ENCODE measurements at regions not wholly inside any gene's neighbourhood (a gene's known extent, or its start where the extent isn't known, plus 50 kb on each side); places are given as distances from the start of the nearest gene placed in this dataset.

DNA sequence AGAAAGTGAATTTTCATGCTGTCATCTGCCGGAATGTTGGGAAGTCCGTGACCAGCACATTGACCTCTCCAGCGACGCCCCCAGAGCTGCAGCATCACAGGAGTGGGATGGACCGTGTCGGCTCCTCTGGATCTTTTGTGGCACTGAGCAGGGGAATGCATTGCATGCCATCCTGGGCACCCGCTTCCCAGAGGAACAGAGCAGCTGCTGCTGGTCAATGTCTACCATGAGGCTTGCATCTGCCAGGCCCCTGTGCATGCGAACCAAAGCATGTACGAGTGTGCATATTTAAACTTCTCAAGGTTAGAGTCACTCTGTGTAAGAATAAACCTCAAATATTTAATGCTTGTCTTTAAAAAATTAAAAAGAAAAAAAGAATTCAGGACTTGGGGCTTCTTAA lies 414.8 kb downstream of the GADD45G start:
- Histone ChIP-seq H3K27me3 (no peaks in the 10 kb centered on the region), H3K4me3 (no peak overlapping the region), H3K27ac (no peak overlapping the region), H3K36me3 (no peaks in the 10 kb centered on the region), H3K9me3 (no peaks in the 10 kb centered on the region), H3K9ac (ENCODE audit: low read depth in 2 of 2, low read length in 2 of 2) (no peak overlapping the region), H3K4me1 (no peaks in the 10 kb centered on the region)
- intact Hi-C loops (cut with DNase I), result no loop called here
- DNase-seq, result no peak
- TF ChIP-seq, protein P1, sequence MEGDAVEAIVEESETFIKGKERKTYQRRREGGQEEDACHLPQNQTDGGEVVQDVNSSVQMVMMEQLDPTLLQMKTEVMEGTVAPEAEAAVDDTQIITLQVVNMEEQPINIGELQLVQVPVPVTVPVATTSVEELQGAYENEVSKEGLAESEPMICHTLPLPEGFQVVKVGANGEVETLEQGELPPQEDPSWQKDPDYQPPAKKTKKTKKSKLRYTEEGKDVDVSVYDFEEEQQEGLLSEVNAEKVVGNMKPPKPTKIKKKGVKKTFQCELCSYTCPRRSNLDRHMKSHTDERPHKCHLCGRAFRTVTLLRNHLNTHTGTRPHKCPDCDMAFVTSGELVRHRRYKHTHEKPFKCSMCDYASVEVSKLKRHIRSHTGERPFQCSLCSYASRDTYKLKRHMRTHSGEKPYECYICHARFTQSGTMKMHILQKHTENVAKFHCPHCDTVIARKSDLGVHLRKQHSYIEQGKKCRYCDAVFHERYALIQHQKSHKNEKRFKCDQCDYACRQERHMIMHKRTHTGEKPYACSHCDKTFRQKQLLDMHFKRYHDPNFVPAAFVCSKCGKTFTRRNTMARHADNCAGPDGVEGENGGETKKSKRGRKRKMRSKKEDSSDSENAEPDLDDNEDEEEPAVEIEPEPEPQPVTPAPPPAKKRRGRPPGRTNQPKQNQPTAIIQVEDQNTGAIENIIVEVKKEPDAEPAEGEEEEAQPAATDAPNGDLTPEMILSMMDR (IDR thresholded peaks at IDR 0.05), result no peak

DNA sequence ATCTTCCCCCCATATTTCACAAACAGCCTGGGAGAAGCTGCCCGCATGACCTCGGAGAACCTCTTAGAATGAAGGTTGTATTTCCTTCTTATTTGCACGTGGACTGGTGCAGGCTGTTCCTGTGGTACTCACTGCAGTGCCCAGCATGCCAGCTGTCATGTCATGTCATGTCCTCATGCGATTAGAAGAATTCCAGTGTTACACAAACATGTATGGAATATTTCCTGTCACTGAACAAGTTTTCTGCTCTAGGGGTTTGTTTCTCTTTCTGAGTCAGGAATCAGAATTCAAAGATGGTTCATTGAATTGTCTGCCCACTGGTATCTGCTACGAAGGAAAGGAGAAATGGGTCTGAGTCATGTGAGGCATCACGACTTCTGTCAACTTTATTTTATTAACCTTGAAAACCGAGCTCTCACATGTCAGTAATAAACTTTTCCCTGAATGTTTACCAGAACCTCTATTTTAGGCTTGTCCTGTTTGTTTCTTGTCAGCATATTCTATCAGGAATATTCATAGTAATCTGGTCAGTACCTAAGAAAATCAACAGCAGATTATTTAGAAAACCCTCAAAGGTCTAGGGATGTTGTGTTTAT lies 415.6 kb downstream of the GADD45G start:
- TF ChIP-seq, protein P1 (IDR thresholded peaks at IDR 0.05), result no peak
- Histone ChIP-seq H3K27me3 (no peaks in the 10 kb centered on the region), H3K36me3 (no peaks in the 10 kb centered on the region), H3K4me3 (no peak overlapping the region), H3K4me1 (no peaks in the 10 kb centered on the region), H3K9me3 (no peaks in the 10 kb centered on the region), H3K27ac (no peak overlapping the region), H3K9ac (ENCODE audit: low read depth in 2 of 2, low read length in 2 of 2) (no peak overlapping the region)
- DNase-seq, result no peak
- intact Hi-C loops (cut with DNase I), result no loop called here

DNA sequence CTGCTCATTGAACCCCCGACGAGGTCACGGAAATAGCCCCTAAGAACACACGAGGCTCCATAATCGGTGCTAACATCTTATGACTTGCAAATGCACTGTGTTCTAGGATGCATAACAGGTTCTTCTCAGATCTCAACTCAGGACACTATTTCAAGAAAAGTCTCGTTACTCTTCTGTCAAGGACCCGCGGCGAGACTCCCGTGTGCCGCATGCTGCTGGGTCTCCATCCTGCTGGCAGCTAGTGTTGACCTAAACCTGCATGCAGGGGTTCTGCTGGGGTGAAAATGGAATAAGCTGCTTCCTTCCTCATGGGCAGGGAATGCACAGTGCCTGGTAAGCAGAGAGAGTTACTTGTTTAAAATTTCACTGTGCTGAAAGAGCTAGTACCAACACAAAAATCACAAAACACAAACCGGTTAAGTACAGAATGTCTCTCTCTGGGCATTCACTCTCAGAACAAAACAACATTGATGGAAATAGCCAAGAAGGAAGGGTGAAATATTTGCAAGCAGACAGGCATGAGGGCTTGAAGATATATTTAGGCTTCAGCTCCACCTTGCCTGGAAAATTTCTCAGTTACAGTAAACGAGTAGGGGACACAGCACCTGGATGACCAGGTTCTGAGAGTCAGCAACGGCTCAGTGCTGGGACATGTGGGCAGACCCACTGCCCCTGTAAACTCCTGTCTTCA lies 416.5 kb downstream of the GADD45G start:
- no peak overlapping the region for H3K4me3 ChIP-seq
- no peaks in the 10 kb centered on the region for H3K4me1 ChIP-seq
- H3K9ac ChIP-seq (ENCODE audit: low read depth in 2 of 2, low read length in 2 of 2), result no peak overlapping the region
- DNase-seq, result no peak
- TF ChIP-seq, protein P1 (IDR thresholded peaks at IDR 0.05), result no peak
- intact Hi-C loops (cut with DNase I), result no loop called here
- H3K27ac ChIP-seq, result no peak overlapping the region
- no peaks in the 10 kb centered on the region for H3K27me3 ChIP-seq
- no peaks in the 10 kb centered on the region for H3K9me3 ChIP-seq
- H3K36me3 ChIP-seq, result no peaks in the 10 kb centered on the region

DNA sequence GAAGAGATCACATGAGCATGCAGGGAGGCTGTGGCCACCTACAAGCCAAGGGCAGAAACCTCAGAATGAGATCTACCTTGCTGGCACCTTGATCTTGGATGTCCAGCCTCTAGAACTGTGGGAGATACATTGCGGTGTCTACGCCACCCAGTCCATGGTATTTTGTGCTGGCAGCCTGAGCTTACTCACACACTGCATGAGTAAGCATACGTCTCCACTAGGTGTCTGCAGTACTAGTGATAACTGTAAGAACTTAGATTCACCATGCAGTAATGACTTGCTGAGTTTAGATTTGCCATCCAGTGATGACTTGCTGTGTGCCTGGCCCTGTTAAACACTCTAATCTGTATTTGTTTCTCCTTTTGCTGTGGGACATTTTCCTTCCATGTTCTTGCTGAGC lies 417.7 kb downstream of the GADD45G start:
- TF ChIP-seq, protein P1 (IDR thresholded peaks at IDR 0.05), result no peak
- intact Hi-C loops (cut with DNase I), result no loop called here
- Histone ChIP-seq H3K9ac (ENCODE audit: low read depth in 2 of 2, low read length in 2 of 2) (no peak overlapping the region), H3K4me1 (no peaks in the 10 kb centered on the region), H3K27me3 (no peaks in the 10 kb centered on the region), H3K4me3 (no peak overlapping the region), H3K27ac (no peak overlapping the region), H3K9me3 (no peaks in the 10 kb centered on the region), H3K36me3 (no peaks in the 10 kb centered on the region)
- DNase-seq, result no peak

DNA sequence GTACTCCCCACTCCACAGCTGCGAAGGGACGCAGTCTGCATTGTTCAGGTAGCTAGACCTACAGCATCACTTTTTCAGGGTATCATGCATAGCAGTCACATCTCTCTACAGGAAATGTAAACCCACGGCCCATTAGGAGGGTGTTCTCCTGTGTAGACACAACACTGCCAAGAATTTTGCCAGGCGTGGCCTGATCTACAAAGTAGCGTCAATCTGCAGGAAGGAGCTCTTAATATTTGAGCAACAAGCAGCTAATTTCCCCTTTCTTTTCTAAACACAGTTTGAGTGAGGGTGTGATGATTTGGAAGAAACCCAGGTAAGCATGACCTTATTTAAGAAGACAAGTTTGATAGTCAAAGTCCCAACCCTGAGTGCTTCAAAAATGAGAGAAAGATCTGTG lies 419.0 kb downstream of the GADD45G start:
- Histone ChIP-seq H3K27me3 (no peaks in the 10 kb centered on the region), H3K9ac (ENCODE audit: low read depth in 2 of 2, low read length in 2 of 2) (no peak overlapping the region), H3K4me3 (no peak overlapping the region), H3K27ac (no peak overlapping the region), H3K9me3 (no peaks in the 10 kb centered on the region), H3K4me1 (no peaks in the 10 kb centered on the region), H3K36me3 (no peaks in the 10 kb centered on the region)
- no peak for DNase-seq
- intact Hi-C loops (cut with DNase I), result no loop called here
- TF ChIP-seq, protein P1 (IDR thresholded peaks at IDR 0.05), result no peak

Data from colonic mucosa (tissue), 4 donors.